ENCODE measurements at regions not wholly inside any gene's neighbourhood (a gene's known extent, or its start where the extent isn't known, plus 50 kb on each side); places are given as distances from the start of the nearest gene placed in this dataset.
"Not testable (repeated sequence)": the region's sequence is repeated elsewhere in the genome, so short reads cannot be mapped to it uniquely, and the experiment has no call there.

GRCh38 chr1:242629396-242629795 is 104.9 kb upstream of the PLD5 start:
- no peak for DNase-seq (ENCODE audit: low read depth in 3 of 3)

DNA sequence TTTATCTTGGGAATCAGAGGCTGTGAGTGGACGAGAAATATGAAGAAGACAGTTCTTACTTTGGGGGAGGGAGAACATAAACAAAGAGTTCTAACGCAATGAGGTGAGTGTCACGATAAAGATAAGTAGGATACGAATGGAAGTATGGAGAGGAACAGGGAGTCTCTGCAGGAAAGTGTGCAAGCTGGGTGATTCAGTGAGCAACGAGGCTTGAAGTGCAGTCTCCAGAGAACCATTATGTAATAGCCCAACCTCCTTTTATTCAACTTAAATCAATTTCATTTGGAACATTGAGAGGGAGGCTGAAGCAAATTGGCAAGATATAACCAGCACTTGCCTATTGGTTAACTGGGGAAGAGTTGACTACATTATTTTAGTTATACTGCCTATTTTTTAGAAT is 99.3 kb upstream of the PLD5 start:
- DNase-seq (ENCODE audit: low read depth in 3 of 3) = no peak

DNA sequence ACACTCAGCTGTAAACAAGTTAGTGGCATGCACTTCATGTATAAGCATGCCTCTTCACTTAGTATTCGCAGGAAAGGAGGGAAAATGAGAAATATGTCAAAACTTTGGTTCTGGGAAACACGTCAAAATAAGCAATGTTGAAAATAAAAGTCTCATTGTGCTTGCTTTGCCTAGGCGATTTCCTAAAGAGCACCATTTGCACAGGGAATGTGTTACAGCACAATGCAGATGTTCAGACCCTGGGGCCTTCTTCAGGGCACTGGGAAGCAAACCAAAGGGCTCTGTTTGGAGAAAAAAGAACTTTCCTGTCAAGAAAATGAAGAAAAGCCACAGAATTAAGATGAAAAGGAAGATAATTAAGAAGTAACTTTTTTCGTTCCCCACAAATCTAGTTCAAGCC is 98.6 kb upstream of the PLD5 start:
- no peak for DNase-seq (ENCODE audit: low read depth in 3 of 3)

- no peak for DNase-seq (ENCODE audit: low read depth in 3 of 3)
Observed at GRCh38 chr1:242613266-242613815, 88.8 kb upstream of the PLD5 start.

- no peak for DNase-seq (ENCODE audit: low read depth in 3 of 3)
Observed at GRCh38 chr1:242610209-242610608, 85.7 kb upstream of the PLD5 start.

DNA sequence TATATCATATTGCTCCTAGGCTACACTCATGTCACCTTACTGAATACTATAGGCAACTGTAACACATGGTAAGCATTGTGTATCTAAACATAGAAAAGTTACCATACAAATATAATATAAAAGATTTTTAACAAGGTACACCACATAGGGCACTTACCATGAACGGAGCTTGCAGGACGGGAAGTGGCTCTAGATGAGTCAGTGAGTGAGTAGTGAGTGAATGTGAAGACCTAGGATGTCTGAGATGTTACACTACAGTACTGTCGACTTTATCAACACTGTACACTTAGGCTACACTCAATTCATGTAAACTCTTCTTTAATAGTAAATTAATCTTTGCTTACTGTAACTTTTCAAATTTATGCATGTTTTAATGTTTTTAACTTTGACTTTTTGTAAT is 81.0 kb upstream of the PLD5 start:
- no peak for DNase-seq (ENCODE audit: low read depth in 3 of 3)

- DNase-seq (ENCODE audit: low read depth in 3 of 3) = no peak
Observed at GRCh38 chr1:242602001-242602400, 77.5 kb upstream of the PLD5 start.

DNA sequence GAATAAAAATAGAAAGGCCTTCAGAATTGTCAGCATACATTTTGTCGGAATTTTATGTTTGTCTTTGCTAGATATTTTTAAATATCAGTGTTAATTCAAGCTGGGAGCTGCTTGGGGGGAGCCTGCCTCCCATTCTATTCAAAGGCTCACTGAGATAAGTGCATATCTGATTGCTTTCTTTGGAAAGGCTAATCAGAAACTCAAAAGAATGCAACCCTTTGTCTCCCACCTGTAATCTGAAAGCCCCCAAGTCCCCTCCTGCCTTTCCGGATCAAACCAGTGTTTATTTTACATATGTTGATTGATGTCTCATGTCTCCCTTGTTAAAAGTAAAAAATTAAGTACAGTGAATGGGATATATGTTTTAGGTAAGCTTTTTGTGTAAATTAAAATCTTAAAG is 69.3 kb upstream of the PLD5 start:
- DNase-seq (ENCODE audit: low read depth in 3 of 3) = not testable (repeated sequence)

DNA sequence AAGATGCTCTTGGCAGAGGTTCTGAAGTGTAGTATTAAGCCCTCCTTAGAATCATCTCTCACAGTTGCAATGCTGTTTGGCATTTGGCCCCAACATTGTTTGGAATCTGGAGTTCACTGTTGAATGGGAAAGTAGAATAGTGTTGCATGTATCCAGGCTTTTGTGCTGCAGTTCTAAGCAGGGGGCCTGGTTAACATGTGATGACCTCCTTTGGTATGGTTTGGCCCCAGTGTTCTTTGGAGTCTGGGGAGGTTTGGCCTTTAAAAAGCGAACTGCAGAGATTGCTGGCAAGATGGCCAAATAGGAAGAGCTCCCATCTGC is 61.8 kb upstream of the PLD5 start:
- no peak for DNase-seq (ENCODE audit: low read depth in 3 of 3)

- DNase-seq (ENCODE audit: low read depth in 3 of 3) = no peak
Observed at GRCh38 chr1:242585616-242586359, 61.3 kb upstream of the PLD5 start.

DNA sequence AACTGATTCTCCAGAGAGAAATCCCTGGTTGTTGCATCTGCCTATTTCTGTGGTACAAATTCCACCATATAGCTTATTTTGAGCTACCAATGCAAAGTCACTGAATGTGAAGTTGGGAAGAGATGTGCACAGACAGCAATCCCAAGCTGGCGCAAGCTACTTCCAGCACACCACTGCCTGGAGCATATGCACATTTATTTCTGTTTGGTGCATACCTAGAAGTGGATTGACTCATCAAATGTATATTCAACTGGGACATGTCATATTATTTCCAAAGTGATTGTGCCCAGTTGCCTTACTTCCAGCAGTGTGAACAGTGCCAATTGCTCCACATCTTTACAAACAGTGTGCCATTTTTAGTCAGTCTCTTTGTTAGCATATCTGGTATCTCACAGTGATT is 58.2 kb upstream of the PLD5 start:
- no peak for DNase-seq (ENCODE audit: low read depth in 3 of 3)

DNA sequence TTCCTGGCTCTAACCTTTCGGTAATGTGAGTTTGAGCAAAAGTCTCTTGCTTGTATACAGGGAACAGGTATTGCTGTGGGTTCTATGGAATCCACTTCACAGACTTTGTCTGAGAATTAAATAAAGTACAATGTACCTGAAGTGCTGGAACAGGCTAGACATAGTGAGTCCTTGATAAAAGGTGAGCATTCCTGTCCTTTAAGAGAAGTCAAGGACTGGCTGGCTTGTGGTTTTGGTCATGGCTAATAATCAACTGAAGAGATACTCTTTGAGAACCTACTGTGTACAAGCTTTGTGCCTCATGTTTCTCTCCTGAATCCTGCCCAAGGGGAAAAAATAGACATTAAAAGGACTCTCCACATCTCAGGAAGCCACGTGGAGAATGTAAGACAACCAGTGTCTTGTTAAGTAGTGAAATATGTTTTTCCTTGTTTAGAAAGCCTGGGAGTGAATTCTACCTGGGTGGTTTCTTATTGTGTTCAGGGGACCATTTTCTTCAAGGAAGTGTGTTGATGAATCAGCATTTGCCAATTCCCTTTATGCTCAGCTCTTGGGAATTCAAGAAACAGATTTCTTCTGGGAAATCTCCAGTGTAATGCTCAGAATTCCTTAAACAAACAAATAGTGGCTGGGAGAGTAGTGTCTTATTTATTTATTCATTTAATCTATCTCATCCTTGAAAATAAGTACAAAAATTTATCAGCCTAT is 55.2 kb upstream of the PLD5 start:
- DNase-seq (ENCODE audit: low read depth in 3 of 3) = no peak
